Activated T-helper 1 cell treated with anti-CD3 and anti-CD28 coated beads, Interleukin-12 subunit alpha, Interleukin-12 subunit beta, Interleukin-2, Interleukin-4 antibody, amounts not matched to agents 30 ng/mL and 10 ng/mL and 1 ng/mL, durations not matched to agents 14 hours and 24 hours and 36 hours (primary cell): ENCODE measurements at regions not wholly inside any gene's neighbourhood (a gene's known extent, or its start where the extent isn't known, plus 50 kb on each side); places are given as distances from the start of the nearest gene placed in this dataset.
"Not testable (repeated sequence)": the region's sequence is repeated elsewhere in the genome, so short reads cannot be mapped to it uniquely, and the experiment has no call there.

Experiments
- DNase-seq: peaks from one replicate; pipeline ENCODE4 v3.0.0; 2021; ENCODE audit warnings: low spot score
- H3K27ac Mint-ChIP-seq: one replicate; pipeline ENCODE4 v1.8.0; 2021; ENCODE audit warnings: mild to moderate bottlenecking, mixed read lengths
- H3K27me3 Mint-ChIP-seq: one replicate; pipeline ENCODE4 v1.8.0; 2022; ENCODE audit warnings: mild to moderate bottlenecking, moderate library complexity, mixed read lengths; ENCODE audit not compliant: insufficient read depth
- H3K36me3 Mint-ChIP-seq: one replicate; pipeline ENCODE4 v1.8.0; 2021; ENCODE audit warnings: low read depth, mixed read lengths
- H3K4me1 Mint-ChIP-seq: one replicate; pipeline ENCODE4 v1.8.0; 2021; ENCODE audit warnings: low read depth, mixed read lengths
- H3K4me3 Mint-ChIP-seq: one replicate; pipeline ENCODE4 v1.8.0; 2021; ENCODE audit warnings: mild to moderate bottlenecking, moderate library complexity, mixed read lengths
- H3K9me3 Mint-ChIP-seq: one replicate; pipeline ENCODE4 v1.8.0; 2021; ENCODE audit warnings: mixed read lengths
- intact Hi-C: fragments of 100-400 bp; cut with micrococcal nuclease; formaldehyde crosslinking; loops from one replicate; pipeline ENCODE4 v1.15.1; 2024

DNA sequence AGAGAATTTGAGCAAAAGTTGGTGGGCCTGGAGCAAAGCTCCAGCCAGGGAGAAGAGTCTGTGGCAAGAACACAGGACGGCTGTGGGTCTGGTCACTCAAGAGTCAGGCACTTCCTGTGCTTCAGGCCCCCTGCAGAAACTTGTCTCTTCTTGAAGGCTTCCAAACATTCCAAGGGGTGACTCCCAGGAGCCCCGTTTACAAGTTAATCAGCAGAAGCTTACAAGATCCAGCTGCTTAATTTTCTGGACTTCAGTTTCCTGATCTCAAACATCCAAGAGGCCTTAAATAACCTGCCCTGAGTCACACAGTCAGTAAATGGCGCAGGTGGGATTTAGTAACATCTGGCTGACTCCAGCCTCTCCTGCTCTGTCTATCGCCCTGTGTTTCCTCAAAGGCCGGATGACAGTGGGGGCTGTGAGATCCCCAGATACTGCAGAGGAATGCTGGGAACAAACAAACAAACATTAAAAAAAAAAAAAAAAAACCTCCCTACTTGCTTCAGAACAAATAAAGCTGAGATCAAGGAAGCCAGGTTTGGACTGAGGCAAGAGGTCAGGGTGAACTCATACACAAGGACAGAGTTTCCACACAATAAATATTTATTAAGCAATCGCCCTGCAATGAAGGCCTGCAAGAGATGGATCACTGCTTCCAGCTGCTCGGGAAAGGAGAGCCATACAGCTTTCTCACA lies 175.4 kb upstream of the RFC3 start:
- peaks cover 3% of the 10 kb centered on the region for H3K27me3 Mint-ChIP-seq
- no peak overlapping the region for H3K4me3 Mint-ChIP-seq
- peaks cover 53% of the 10 kb centered on the region for H3K4me1 Mint-ChIP-seq

DNA sequence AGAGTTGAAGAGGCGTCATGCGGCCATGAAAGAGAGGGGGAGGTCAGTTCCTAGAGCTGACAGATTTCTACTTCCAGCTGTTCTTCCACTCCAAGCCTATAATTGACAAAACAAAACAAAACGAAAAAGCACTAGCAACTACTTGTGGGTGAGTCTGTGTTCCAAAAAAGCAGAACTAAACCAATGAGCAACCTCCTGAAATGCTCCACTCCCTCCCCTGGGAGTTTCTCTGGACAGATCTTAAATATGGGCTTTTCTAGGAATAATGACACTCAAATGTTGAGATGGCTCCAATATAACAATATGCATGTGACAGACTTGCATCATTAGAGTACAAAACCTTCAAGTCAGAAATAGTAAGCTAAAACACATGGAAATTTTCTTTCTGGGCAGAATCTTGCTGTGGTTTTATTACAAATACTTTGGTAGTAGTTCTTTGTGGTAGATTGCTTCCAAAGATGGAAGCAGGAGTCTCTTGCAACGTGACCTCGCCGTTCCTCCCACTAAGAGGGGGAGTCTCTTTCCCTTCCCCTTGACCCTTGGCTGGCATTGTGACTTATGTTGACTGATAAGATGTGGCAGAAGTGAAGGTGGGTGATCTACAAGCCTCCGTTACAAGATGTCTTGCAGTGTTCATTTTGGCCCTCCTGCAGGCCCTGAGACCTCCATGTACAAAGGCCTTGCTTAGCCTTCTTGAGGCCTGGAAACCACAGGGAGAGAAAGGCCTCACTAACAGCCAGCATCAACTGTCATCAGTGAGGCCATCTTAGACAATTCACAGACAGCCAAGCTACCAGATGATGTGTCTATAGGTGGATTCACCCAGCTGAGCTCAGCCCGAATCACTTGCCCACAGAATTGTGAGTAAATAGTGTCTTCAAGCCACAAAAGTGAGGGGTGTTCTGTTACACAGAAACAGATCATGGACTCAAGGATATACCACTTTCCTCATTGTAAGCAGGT lies 173.1 kb upstream of the RFC3 start:
- H3K27me3 Mint-ChIP-seq = peaks cover 3% of the 10 kb centered on the region
- H3K36me3 Mint-ChIP-seq = peaks cover 2% of the 10 kb centered on the region
- peaks cover 37% of the 10 kb centered on the region for H3K4me1 Mint-ChIP-seq
- peak overlapping the region; percentile 1 for H3K27ac Mint-ChIP-seq
- H3K9me3 Mint-ChIP-seq = peaks cover 6% of the 10 kb centered on the region
- intact Hi-C loops = no loop called here
- DNase-seq = no peak
- H3K4me3 Mint-ChIP-seq = no peak overlapping the region

More for the DNA sequence above, 175.4 kb upstream of the RFC3 start:
- Mint-ChIP-seq H3K36me3 (peaks cover 7% of the 10 kb centered on the region), H3K27ac (no peak overlapping the region), H3K9me3 (peaks cover 11% of the 10 kb centered on the region)
- intact Hi-C loops = no loop called here
- no peak for DNase-seq

DNA sequence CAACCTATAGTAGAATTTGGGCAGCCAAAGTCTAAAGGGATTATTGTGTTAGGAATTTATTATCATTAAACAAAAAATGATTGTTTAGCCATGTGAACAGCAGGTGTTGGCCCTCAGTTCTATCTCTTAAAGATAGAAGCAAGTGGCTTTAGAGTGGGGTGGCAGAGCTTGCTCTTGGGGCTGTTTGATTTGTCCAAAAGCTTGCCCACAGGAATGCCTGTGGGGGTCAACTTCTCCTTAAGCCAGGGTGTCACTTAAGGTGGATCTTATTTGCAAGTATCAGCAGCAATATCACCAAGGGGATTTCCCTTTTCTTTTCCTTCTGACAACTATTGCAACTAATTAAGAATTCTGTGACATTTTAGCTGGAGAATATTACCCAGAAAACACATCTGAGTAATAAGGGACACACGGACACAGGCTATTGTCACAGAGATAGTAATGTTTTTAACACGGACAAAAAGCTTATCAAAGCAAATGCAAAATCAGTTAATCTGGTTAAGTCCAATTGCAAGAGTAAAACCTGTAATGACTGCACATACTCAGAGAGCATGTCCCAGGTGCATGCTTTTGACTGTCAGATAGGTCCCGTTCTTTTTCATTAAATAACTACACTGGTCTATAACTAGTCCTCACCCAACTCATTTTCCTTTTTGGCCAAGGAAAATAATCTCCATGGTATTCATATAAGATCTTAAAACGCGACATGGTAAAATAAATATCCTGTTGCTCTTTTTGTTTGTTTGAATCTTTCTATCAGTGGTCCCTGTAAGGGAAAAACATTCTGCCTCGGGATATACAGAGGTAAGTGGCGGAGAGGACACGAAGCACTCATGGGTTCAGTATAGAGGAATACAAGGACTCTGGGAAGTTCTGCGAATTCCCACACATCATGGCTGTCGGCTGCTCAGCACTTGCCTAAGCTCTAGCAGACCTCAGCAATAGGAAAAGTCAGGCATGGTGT lies 172.1 kb upstream of the RFC3 start:
- Mint-ChIP-seq H3K4me3 (no peak overlapping the region), H3K36me3 (peaks cover 2% of the 10 kb centered on the region), H3K27ac (no peak overlapping the region), H3K4me1 (peaks cover 27% of the 10 kb centered on the region), H3K9me3 (no peaks in the 10 kb centered on the region), H3K27me3 (peaks cover 3% of the 10 kb centered on the region)
- DNase-seq = no peak
- intact Hi-C loops = no loop called here

DNA sequence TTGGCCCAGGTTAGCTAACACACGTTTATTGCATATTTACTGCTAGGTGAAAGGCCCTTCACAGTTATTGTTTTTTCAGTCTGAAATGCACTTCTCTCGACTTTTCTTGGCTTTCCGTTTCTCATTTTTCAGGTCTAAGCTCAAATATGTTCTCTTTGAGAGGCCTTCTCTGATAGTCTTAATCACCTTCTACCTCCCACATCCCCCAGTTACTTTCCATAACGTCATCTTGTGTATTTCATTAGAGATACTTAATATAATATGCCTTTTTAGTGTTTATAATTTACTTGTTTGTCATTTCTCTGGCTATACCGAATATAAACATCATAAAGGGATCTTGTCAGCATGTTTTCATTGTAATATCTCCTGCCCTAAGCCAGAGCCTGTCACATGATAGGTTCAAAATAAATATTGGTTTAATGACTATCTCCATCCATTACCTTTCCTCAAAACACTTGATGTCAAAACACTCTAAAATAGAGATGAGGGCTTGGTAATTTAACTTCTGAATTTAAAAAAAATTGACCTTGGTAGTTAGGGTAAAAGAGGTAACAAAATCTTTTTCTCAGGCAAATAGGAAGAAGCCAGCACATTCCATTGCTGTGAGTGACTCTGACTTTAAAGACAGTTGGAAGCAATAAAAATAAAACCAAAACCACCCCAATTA lies 168.6 kb upstream of the RFC3 start:
- Mint-ChIP-seq H3K9me3 (no peaks in the 10 kb centered on the region), H3K27ac (no peak overlapping the region), H3K4me3 (no peak overlapping the region), H3K27me3 (peaks cover 10% of the 10 kb centered on the region), H3K36me3 (peaks cover 2% of the 10 kb centered on the region), H3K4me1 (peaks cover 19% of the 10 kb centered on the region)
- intact Hi-C loops = no loop called here
- DNase-seq = no peak

DNA sequence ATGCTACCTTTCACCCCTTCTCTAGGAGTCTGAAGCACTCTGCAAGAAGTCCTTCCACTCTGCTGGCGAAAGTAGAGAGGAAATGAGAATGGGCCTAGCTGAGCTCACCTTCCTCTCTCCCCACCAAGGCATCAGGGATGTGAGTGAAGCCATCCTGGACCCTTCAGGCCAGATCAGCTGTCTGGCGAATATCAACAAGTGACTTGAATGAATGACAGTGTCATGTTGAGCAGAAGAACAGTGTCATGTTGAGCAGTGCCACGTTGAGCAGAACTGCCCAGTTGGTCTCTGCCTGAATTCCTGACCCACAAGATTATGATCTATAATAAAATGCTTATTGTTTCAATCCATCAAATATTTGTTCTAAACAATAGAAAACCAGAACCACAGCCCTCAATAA lies 166.2 kb upstream of the RFC3 start:
- peaks cover 7% of the 10 kb centered on the region for H3K27me3 Mint-ChIP-seq
- H3K4me1 Mint-ChIP-seq = no peaks in the 10 kb centered on the region
- H3K4me3 Mint-ChIP-seq = no peak overlapping the region
- intact Hi-C loops = no loop called here
- H3K9me3 Mint-ChIP-seq = no peaks in the 10 kb centered on the region
- H3K27ac Mint-ChIP-seq = no peak overlapping the region
- DNase-seq = no peak
- no peaks in the 10 kb centered on the region for H3K36me3 Mint-ChIP-seq

DNA sequence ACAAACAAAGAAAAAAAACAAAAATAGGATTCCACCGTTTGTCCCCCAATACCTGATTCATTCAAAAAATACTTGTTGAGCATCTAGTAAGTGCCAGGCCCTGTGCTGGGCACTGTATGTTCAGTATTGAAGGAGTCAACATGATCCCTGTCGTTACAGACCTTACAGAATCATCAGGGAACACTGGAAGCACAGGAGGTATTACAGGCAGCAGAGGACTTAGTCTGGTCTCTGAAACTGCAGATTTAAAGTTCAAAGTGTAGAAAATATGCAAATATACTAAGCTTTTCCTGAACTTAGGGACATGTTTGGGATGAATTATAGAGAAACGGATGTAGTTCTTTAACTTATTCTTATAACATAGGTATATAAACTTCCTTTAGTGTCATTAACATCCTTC lies 160.7 kb upstream of the RFC3 start:
- intact Hi-C loops = no loop called here
- no peak for DNase-seq
- Mint-ChIP-seq H3K36me3 (no peaks in the 10 kb centered on the region), H3K27me3 (peaks cover 7% of the 10 kb centered on the region), H3K27ac (no peak overlapping the region), H3K4me1 (no peaks in the 10 kb centered on the region), H3K4me3 (no peak overlapping the region), H3K9me3 (no peaks in the 10 kb centered on the region)

DNA sequence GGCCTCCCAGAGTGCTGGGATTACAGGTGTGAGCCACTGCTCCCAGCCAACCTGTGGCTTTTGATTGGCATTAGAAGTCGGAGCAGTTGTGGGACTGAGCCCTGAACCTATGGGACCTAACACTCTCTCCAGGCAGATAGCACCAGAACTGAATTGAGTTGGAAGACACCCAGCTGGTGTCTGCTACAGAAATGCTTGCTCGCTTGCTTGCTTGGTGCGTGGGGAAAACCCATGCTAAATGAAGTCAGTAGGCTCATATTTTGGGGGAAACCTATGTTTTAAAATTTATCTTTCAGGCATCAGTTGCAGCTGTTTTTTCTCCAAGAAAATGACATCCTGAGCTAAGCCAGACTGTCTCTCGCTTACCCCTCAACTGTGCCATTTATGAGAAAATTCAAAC lies 158.5 kb upstream of the RFC3 start:
- no peaks in the 10 kb centered on the region for H3K36me3 Mint-ChIP-seq
- no peak overlapping the region for H3K4me3 Mint-ChIP-seq
- H3K4me1 Mint-ChIP-seq = no peaks in the 10 kb centered on the region
- intact Hi-C loops = no loop called here
- H3K27ac Mint-ChIP-seq = no peak overlapping the region
- peaks cover 5% of the 10 kb centered on the region for H3K9me3 Mint-ChIP-seq
- DNase-seq = no peak
- no peaks in the 10 kb centered on the region for H3K27me3 Mint-ChIP-seq

DNA sequence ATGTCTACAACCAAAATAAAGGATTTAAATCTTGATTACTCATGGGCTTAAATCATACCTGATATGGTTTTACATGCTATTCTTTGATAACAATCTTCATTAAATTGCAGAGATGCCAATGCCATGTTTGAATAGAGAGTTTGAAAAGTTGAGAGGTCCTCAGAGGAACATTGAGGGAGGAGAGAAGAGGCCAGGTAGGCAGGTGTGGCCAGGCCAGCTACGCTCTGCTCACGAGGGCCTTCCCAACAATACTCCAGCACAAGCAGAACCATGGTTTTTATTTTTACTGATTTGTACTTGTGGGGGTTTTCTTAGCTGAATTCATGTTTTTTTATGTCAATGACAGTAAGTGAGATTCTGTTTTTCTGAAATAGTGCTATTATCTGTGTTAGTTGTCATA lies 158.1 kb upstream of the RFC3 start:
- Mint-ChIP-seq H3K4me1 (no peaks in the 10 kb centered on the region), H3K27me3 (no peaks in the 10 kb centered on the region), H3K4me3 (no peak overlapping the region), H3K9me3 (peaks cover 5% of the 10 kb centered on the region), H3K27ac (no peak overlapping the region), H3K36me3 (no peaks in the 10 kb centered on the region)
- DNase-seq = no peak
- intact Hi-C loops = no loop called here

DNA sequence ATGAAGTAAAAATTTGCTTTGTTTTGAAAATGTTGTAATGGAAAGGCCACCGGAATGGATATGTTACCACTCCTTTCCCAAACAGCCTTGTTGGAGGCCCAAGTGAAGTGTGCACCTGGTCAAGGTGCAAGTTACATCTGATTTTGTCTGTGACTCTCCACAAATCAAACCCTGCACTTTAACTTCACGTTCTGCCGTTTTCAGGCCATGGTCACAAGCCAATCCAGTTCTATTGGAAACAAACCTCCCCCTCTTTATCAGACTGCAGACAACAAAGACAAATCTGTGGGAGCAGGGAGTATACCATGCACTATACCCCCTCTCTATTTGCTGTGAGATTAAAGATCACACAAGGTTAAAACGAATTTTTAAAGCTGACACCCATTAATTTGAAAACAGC lies 155.6 kb upstream of the RFC3 start:
- DNase-seq = no peak
- intact Hi-C loops = no loop called here
- peaks cover 6% of the 10 kb centered on the region for H3K4me1 Mint-ChIP-seq
- H3K27ac Mint-ChIP-seq = no peak overlapping the region
- H3K27me3 Mint-ChIP-seq = no peaks in the 10 kb centered on the region
- peaks cover 8% of the 10 kb centered on the region for H3K9me3 Mint-ChIP-seq
- H3K4me3 Mint-ChIP-seq = no peak overlapping the region
- H3K36me3 Mint-ChIP-seq = peaks cover under 1% of the 10 kb centered on the region

DNA sequence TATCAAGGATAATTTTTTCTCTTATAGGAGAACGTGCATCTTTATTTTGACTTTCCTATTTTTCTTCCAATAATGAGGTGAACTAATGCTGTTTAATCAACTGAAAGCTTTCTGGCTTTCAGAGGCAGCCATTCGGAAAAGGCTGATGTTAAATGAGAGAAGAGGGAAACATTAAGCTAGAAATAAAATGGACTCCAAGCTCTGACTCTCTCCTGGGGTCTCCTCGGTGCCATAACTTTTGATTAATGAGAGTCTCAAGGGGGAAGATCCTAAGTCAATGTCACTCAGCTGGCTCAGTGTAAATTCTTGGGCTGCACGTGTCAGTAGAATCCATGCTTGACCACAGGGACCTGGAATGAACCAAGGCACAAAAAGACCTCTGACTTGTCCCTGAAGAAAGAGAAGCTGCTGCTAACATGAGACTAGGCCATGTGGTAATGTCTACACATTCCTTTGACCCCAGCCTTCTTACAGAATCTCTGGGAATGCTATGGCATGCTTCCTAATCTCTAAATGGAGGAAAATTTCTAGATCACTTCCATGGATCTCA lies 152.2 kb upstream of the RFC3 start:
- no peaks in the 10 kb centered on the region for H3K27me3 Mint-ChIP-seq
- no peak overlapping the region for H3K27ac Mint-ChIP-seq
- DNase-seq = no peak
- peaks cover 1% of the 10 kb centered on the region for H3K36me3 Mint-ChIP-seq
- intact Hi-C loops = no loop called here
- peaks cover 13% of the 10 kb centered on the region for H3K4me1 Mint-ChIP-seq
- H3K9me3 Mint-ChIP-seq = peaks cover 8% of the 10 kb centered on the region
- H3K4me3 Mint-ChIP-seq = no peak overlapping the region

DNA sequence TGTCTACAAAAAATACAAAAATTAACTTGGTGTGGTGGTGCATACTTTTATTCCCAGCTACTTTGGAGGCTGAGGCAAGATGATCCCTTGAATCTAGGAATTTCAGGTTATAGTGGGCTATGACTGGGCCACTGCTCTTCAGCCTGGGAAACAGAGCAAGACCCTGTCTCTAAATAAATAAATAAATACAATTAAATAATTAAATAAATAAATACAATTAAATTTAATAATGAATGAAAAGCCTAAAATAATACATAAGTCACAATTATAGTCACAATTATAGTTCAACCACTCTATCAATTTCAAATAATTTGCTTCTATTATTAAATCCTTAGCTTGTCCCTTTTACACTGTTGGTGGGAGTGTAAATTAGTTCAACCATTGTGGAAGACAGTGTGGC lies 146.4 kb upstream of the RFC3 start:
- no peaks in the 10 kb centered on the region for H3K27me3 Mint-ChIP-seq
- H3K9me3 Mint-ChIP-seq = no peaks in the 10 kb centered on the region
- no peak overlapping the region for H3K27ac Mint-ChIP-seq
- peaks cover 16% of the 10 kb centered on the region for H3K4me1 Mint-ChIP-seq
- no peak for DNase-seq
- H3K36me3 Mint-ChIP-seq = peaks cover 1% of the 10 kb centered on the region
- H3K4me3 Mint-ChIP-seq = no peak overlapping the region
- intact Hi-C loops = no loop called here

DNA sequence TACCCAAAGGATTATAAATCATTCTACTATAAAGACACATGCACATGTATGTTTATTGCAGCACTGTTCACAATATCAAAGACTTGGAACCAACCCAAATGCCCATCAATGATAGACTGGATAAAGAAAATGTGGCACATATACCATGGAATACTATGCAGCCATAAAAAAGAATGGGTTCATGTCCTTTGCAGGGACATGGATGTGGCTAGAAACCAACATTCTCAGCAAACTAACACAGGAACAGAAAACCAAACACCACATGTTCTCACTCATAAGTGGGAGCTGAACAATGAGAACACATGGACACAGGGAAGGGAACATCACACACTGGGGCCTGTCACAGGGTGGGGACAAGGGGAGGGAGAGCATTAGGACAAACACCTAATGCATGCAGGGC lies 145.9 kb upstream of the RFC3 start:
- H3K36me3 Mint-ChIP-seq, H3K27me3 Mint-ChIP-seq, intact Hi-C loops, H3K9me3 Mint-ChIP-seq, DNase-seq, H3K4me3 Mint-ChIP-seq: not testable (repeated sequence)
- peaks cover 19% of the 10 kb centered on the region for H3K4me1 Mint-ChIP-seq
- peak overlapping the region; percentile 45 for H3K27ac Mint-ChIP-seq
